ENCODE measurements at regions not wholly inside any gene's neighbourhood (a gene's known extent, or its start where the extent isn't known, plus 50 kb on each side); places are given as distances from the start of the nearest gene placed in this dataset.

- DNase-seq (ENCODE audit: low read depth): no peak
These were observed 60.3 kb upstream of the ZNF648 start for GRCh38 chr1:182121787-182122186.

GRCh38 chr1:182120411-182121258 lies 59.1 kb upstream of the ZNF648 start:
- DNase-seq (ENCODE audit: low read depth): no peak

- no peak for DNase-seq (ENCODE audit: low read depth)
These were observed 58.1 kb upstream of the ZNF648 start for GRCh38 chr1:182119631-182120030.

- DNase-seq (ENCODE audit: low read depth): no peak
These were observed 57.3 kb upstream of the ZNF648 start for GRCh38 chr1:182118851-182119250.

GRCh38 chr1:182114627-182115023 lies 53.1 kb upstream of the ZNF648 start:
- no peak for DNase-seq (ENCODE audit: low read depth)

- no peak for DNase-seq (ENCODE audit: low read depth)
These were observed 52.5 kb upstream of the ZNF648 start for GRCh38 chr1:182113879-182114626.

GRCh38 chr1:182111496-182111895 lies 50.0 kb upstream of the ZNF648 start:
- no peak for DNase-seq (ENCODE audit: low read depth)

Data from activated T-helper 1 cell treated with Interleukin-2 at 50 U/mL for 16 hours (primary cell).